ENCODE measurements at regions not wholly inside any gene's neighbourhood (a gene's known extent, or its start where the extent isn't known, plus 50 kb on each side); places are given as distances from the start of the nearest gene placed in this dataset.
A peak's percentile ranks its signal among the peaks of the same experiment; 100 is the strongest.

DNA sequence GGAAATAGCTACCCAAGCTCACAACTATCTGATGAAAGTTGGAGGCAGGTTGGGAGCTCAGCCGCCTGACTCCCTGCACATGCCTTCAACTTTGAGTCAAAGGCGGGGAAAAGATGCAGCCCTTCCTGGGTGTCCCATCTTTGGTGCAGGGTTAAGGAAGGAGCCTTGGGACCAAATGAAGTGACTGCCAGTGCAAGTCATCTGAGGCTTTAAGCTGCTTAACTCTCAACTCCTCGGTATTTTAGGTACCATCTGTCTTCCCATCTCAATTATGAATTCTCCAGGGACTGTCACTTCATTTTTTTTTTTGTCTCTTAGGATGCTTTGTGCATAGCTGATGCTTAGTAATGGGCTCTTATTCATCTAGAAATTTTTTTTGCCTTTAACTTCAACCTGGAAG is 408.8 kb upstream of the C2CD4B start:
- no peak for DNase-seq (ENCODE audit: low read depth)

DNA sequence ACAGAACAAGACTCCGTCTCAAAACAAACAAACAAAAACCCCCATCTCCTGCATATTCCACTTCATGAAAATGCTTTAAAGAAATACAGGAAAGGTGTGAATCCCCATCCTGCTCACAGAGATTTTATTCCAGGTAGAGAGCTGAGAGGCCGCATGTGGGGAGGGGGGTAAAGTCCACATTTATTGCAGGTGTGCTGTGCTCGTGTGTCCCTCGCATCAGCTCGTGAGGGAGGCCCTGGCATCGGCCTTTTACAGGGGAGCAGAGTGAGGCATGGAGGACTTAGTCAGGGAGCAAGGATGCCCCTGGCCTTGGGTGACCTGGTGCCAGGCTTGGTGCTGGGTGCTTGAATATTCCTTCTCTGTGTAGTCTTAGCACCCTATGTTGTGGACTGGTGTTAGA is 413.5 kb upstream of the C2CD4B start:
- no peak for DNase-seq (ENCODE audit: low read depth)

GRCh38 chr15:62578960-62579359 is 413.9 kb upstream of the C2CD4B start:
- no peak for DNase-seq (ENCODE audit: low read depth)

- DNase-seq (ENCODE audit: low read depth) = no peak
Measured at GRCh38 chr15:62579842-62580241, 414.8 kb upstream of the C2CD4B start.

GRCh38 chr15:62582580-62582979 is 417.5 kb upstream of the C2CD4B start:
- no peak for DNase-seq (ENCODE audit: low read depth)

DNA sequence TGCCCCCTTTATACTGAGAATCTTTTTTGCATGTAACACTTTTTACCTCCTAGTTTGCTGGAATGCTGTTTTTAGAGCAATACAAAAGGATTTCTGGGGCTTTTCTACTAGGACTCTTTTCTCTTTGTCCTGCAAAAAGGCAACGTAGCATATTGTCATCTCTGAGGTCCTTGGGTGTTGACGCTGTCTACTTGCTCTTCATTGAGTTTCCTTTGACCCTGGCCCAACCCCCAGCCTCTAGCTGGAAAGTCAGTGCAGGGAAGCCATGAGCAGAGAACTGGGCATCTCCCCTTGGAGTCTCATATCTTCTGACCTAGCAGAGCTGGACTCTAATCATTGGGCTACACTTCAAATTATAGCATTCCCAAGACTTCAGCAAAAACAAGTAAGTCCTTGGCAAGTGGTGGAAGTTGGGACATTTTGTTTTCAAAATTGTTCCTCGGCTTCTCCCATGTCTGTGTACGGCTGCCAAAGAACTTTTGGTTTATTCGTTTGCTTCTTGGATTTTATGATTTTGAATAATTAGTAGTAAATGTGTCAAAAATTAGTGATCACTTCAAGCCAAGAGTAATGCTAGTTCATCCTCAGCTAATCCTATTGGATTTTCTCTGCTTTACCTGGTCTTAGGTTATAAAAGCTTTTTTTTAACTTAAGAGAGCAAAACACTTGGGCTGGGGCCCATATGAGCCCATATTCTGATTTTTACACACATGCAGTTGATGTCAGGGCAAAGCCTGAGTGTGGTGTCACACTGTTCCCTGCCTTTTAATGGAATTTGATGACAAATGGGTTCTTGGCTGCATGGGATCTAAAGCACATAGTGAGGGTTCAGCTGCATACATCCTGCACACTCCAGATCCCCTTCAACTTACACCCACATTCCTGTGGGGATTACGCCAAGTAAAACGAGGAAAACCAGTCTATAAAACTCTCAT is 419.5 kb upstream of the C2CD4B start:
- no peak for DNase-seq (ENCODE audit: low read depth)

GRCh38 chr15:62588938-62589670 is 424.0 kb upstream of the C2CD4B start:
- peak; percentile 26 for DNase-seq (ENCODE audit: low read depth)

DNA sequence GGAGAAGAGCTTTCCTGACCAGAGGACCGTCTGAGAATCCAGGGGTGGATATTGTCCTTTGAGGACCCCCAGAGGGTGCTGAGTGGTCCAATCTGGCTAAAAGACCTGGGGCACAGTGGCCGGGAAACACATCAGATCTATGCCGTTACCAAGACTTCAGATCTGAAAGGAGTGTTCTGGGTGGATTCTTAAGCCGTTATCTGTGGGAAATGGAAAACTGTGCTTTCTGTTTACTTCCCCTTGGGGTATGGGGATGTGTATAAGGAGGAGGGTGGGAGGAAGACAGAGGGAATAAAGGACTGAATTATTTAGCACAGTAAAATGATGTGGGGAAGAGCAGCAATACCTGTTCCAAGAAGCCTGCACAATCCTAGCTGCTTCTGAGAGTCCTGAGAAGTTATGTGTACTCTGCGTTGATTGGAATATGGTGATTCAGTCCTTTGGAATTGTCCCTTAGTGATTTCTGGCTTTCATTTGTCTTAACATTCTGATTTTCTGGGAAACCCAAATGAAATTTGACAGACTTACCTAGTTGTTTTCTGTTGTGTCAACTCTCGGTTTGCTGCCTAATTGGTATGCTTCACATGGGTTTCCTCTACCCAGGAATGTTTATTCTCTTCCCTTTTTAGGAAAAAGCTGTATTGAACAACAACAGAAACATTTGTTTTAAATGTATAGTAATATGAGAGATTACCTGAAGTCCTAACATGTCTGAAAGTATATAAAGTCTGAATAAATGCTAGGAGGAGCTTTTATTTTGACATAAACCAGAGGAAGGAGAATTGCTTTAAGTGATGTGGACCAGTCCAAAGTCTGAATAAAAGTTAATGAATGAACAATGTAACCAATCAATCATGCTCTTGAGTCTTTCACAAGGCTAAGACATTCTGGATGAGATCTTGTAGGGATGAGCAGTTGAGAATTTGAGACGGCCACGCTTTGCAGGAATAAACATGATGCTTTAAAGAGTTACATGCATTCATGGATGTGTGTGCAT is 427.1 kb upstream of the C2CD4B start:
- peak; percentile 25 for DNase-seq (ENCODE audit: low read depth)

- no peak for DNase-seq (ENCODE audit: low read depth)
Measured at GRCh38 chr15:62592920-62593319, 427.8 kb upstream of the C2CD4B start.

GRCh38 chr15:62593681-62594399 is 428.8 kb upstream of the C2CD4B start:
- peak; percentile 30 for DNase-seq (ENCODE audit: low read depth)

GRCh38 chr15:62598217-62598616 is 433.1 kb upstream of the C2CD4B start:
- no peak for DNase-seq (ENCODE audit: low read depth)

DNA sequence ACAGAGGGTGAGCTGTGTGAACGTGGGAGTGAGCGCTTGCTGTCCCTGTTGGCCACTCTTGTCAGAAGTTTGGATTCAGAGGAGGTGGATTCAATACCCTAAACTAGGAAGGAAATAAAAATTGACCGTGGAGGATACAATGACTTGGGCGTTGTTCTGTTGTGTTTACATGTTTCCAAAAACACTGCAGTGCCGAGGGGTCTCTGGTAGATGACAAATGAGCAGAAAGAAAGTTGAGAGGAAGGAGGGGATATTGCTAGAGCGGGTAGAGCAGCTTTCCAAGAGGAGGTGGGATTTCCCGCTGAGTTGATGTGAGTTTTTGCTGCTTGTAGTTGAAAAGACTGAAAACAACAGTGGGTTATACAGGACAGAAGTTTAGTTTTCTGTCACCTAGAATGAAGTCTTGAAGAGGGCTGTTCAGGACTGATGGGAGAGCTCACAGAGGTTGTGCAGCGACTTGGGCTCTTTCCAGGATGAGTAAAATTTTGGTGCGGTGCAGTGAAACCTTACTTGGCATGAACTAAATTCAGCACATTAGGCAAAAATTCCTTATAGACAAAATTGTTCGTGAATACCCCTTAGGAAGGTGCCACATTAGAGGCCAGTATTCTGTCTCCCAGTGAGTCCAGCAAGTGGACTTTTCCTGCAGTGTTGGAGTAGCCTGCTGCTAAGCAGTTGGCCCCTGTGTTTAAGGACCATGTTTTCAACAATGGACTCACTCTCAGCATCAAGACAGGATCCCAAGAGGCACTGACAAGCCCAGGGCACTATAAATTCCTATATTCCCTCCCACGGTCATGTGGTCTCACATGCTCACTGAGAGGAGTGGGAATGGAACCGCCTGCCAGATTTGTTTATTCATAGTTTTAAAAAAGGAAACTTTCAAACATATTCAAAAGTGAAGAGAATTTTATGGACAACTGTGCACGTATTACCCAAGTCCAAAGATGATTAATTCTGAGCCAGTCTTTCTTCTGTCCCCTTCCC is 435.0 kb upstream of the C2CD4B start:
- DNase-seq (ENCODE audit: low read depth) = no peak

GRCh38 chr15:62601777-62602545 is 436.9 kb upstream of the C2CD4B start:
- no peak for DNase-seq (ENCODE audit: low read depth)

GRCh38 chr15:62603742-62604141 is 438.7 kb upstream of the C2CD4B start:
- no peak for DNase-seq (ENCODE audit: low read depth)

DNA sequence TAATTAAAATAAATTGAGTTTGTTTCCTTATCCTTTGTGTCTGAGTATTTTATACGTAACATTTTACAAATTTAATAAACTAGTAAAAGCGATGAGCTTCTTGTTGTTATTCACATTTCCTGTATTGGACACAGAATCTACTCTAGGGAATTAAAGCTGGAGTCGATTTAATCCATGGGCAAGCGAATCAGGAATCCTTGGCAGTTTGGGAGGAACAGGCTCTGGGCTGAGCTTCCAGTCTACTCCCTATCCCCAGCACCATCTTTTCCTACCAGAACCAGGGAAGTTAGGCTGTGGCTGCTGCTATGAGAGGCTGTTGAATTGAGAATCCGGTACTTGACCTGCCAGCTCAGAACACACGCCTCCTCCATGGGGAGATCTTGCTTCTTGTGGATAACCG is 437.3 kb upstream of the TPM1 start:
- no peak for DNase-seq (ENCODE audit: low read depth)

DNA sequence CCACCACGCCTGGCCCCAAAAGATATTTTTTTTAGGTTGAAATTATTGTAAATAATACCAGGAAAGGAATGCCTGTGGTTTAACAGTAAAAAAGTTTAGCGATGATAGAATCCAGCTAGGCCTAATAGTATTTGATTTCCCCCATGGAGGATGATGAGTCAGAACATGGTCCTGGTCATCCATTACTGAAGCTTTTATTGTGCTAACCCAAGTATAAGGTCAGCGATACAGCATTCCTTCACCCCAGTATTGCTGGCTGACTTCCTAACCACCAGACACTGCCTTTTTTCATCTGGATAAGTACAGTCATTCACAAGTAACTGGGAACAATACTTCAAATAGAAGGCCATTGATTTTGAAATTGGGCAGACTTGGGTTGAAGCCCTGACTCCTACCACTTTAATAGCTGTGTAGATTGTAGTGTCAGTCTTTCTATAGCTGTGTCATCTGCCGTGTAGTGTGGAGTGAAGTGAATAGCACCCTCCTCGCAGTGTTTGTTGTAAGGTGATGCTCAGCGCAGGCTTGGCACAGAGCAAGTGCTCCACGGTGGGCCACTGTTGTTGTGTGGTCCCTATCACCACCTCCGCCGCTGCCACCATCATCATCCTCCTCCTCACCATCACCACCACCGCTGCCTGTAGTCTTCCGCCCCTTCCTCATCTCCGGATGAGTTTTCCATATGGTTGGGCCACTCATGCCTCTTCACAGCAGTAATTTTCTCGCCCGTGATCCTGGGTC is 436.0 kb upstream of the TPM1 start:
- peak; percentile 92 for DNase-seq (ENCODE audit: low read depth)

- DNase-seq (ENCODE audit: low read depth) = no peak
Measured at GRCh38 chr15:62607114-62607462, 435.5 kb upstream of the TPM1 start.

- DNase-seq (ENCODE audit: low read depth) = peak; percentile 71
Measured at GRCh38 chr15:62607643-62608042, 434.9 kb upstream of the TPM1 start.
